ENCODE measurements at regions not wholly inside any gene's neighbourhood (a gene's known extent, or its start where the extent isn't known, plus 50 kb on each side); places are given as distances from the start of the nearest gene placed in this dataset.

- no peaks in the 10 kb centered on the region for H3K36me3 ChIP-seq (ENCODE audit: control insufficient read depth, low read length)
- H4K20me1 ChIP-seq (ENCODE audit: control insufficient read depth, insufficient read depth, low read depth, low read length): no peaks in the 10 kb centered on the region
- no peaks in the 10 kb centered on the region for H3K79me2 ChIP-seq (ENCODE audit: control insufficient read depth, low read length)
- no peaks in the 10 kb centered on the region for H3K27me3 ChIP-seq (ENCODE audit: control insufficient read depth, low read length)
- H3K27ac ChIP-seq (ENCODE audit: low read depth, low read length): no peak overlapping the region
- no peaks in the 10 kb centered on the region for H3F3A ChIP-seq (ENCODE audit: control insufficient read depth, insufficient read depth)
- no peaks in the 10 kb centered on the region for H3K9me2 ChIP-seq (replicated peaks; ENCODE audit: control insufficient read depth, low read length)
- no peaks in the 10 kb centered on the region for H3K4me1 ChIP-seq (ENCODE audit: control insufficient read depth, low read length)
- TF ChIP-seq EZH2phosphoT487 (IDR thresholded peaks at IDR 0.05; ENCODE audit: borderline replicate concordance, low read length): no peak
- no peak for TF ChIP-seq CTCF (IDR thresholded peaks at IDR 0.05; ENCODE audit: low read depth, low read length, poor library complexity, severe bottlenecking)
- no peaks in the 10 kb centered on the region for H3K9me3 ChIP-seq (ENCODE audit: control insufficient read depth, insufficient read depth, low read length)
- H3K4me2 ChIP-seq (ENCODE audit: low read length): no peak overlapping the region
- H3K4me3 ChIP-seq (ENCODE audit: low read length): no peak overlapping the region
These were observed 245.6 kb downstream of the SIPA1L2 start for GRCh38 chr1:232384171-232384883.

DNA sequence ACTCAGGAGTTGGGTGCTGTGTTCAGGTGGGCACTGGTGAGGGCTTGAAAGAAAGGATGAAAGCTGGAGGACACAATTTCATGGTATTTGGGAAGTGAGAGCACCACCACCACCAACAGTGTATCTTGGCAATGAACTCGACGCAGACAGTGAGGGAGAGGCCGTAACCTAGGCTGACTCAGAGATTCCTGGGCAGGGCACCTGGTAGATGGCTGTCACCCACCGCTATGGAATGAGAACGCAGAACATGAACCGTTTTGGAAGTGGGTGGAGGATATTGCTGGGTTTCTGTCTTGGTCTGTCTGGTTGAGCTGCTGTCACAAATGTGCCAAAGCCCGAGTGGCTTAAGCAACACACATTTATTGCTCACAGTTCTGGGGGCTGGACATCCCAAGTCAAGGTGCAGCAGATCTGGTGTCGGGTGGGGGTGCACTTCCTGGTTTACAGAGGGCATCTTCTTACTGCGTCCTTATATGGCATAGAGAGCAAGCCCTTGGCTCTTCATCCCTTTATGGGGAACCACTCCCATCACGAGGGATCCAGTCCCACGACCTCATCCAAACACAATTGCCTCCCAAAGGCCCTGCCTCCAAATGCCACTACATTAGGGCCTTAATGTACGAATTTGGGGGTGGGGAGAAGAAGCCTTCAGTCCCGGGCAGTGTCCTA, 246.3 kb downstream of the SIPA1L2 start:
- no peak overlapping the region for H3K27ac ChIP-seq (ENCODE audit: low read depth, low read length)
- TF ChIP-seq EZH2phosphoT487 (IDR thresholded peaks at IDR 0.05; ENCODE audit: borderline replicate concordance, low read length): no peak
- TF ChIP-seq CTCF (IDR thresholded peaks at IDR 0.05; ENCODE audit: low read depth, low read length, poor library complexity, severe bottlenecking): no peak
- no peaks in the 10 kb centered on the region for H3K36me3 ChIP-seq (ENCODE audit: control insufficient read depth, low read length)
- no peak overlapping the region for H3K4me2 ChIP-seq (ENCODE audit: low read length)
- H3K9me2 ChIP-seq (replicated peaks; ENCODE audit: control insufficient read depth, low read length): no peaks in the 10 kb centered on the region
- no peaks in the 10 kb centered on the region for H3K27me3 ChIP-seq (ENCODE audit: control insufficient read depth, low read length)
- H3K4me3 ChIP-seq (ENCODE audit: low read length): no peak overlapping the region
- H4K20me1 ChIP-seq (ENCODE audit: control insufficient read depth, insufficient read depth, low read depth, low read length): no peaks in the 10 kb centered on the region
- no peaks in the 10 kb centered on the region for H3F3A ChIP-seq (ENCODE audit: control insufficient read depth, insufficient read depth)
- no peaks in the 10 kb centered on the region for H3K4me1 ChIP-seq (ENCODE audit: control insufficient read depth, low read length)
- no peaks in the 10 kb centered on the region for H3K9me3 ChIP-seq (ENCODE audit: control insufficient read depth, insufficient read depth, low read length)
- H3K79me2 ChIP-seq (ENCODE audit: control insufficient read depth, low read length): no peaks in the 10 kb centered on the region

DNA sequence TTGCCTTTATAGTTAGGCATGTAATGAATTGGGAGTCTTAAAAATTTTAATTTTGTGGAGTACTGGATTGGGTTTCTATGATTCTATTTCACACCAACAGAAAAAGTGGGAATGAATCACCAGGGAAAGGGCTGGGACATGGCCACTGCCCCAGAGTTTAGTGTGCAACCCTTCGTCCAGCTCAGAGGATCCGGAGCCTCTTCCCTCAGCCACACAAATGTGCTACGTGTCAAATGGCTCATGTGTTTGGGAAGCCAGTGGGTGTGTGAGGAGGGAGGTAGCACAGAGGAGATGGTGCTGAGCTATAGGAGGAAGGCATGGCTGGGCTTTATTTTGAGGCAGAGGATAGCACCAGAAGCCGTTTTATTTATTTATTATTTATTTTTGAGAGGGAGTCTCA, 247.3 kb downstream of the SIPA1L2 start:
- TF ChIP-seq EZH2phosphoT487 (IDR thresholded peaks at IDR 0.05; ENCODE audit: borderline replicate concordance, low read length): no peak
- TF ChIP-seq CTCF (IDR thresholded peaks at IDR 0.05; ENCODE audit: low read depth, low read length, poor library complexity, severe bottlenecking): no peak
- no peaks in the 10 kb centered on the region for H4K20me1 ChIP-seq (ENCODE audit: control insufficient read depth, insufficient read depth, low read depth, low read length)

More for the DNA sequence above, 247.3 kb downstream of the SIPA1L2 start:
- Histone ChIP-seq H3K27me3 (ENCODE audit: control insufficient read depth, low read length) (no peaks in the 10 kb centered on the region), H3K4me3 (ENCODE audit: low read length) (no peak overlapping the region), H3K9me2 (replicated peaks; ENCODE audit: control insufficient read depth, low read length) (no peaks in the 10 kb centered on the region), H3K4me1 (ENCODE audit: control insufficient read depth, low read length) (no peaks in the 10 kb centered on the region), H3K4me2 (ENCODE audit: low read length) (no peak overlapping the region), H3K36me3 (ENCODE audit: control insufficient read depth, low read length) (no peaks in the 10 kb centered on the region), H3F3A (ENCODE audit: control insufficient read depth, insufficient read depth) (no peaks in the 10 kb centered on the region), H3K27ac (ENCODE audit: low read depth, low read length) (no peak overlapping the region), H3K9me3 (ENCODE audit: control insufficient read depth, insufficient read depth, low read length) (no peaks in the 10 kb centered on the region), H3K79me2 (ENCODE audit: control insufficient read depth, low read length) (no peaks in the 10 kb centered on the region)

Measured in DOHH2 (cell line).